HL-60 (cell line): ENCODE measurements at regions not wholly inside any gene's neighbourhood (a gene's known extent, or its start where the extent isn't known, plus 50 kb on each side); places are given as distances from the start of the nearest gene placed in this dataset.

ENCODE experiments used
- DNase-seq, 2 experiments: peaks; one replicate each; pipeline ENCODE4 v3.0.0-alpha.2; 2010 to 2020; ENCODE audit warnings: low read depth in 1 of 2, low spot score in 1 of 2
- H3K27ac ChIP-seq: fragments of 250-450 bp; sonication (Bioruptor Pico); replicated peaks from 2 replicates; pipeline ENCODE4 v1.5.1; 2020; ENCODE audit warnings: mild to moderate bottlenecking, moderate library complexity
- H3K27me3 ChIP-seq: fragments of 250-450 bp; sonication (Bioruptor Pico); 2 replicates; pipeline ENCODE4 v1.5.1; 2021; ENCODE audit warnings: mild to moderate bottlenecking, moderate library complexity; ENCODE audit not compliant: insufficient read depth, poor library complexity, severe bottlenecking
- H3K4me3 ChIP-seq: replicated peaks from 2 replicates; pipeline ENCODE4 v1.5.1; 2011; ENCODE audit warnings: mild to moderate bottlenecking, control low read depth, low read length; ENCODE audit not compliant: insufficient read depth
- CTCF ChIP-seq: IDR thresholded peaks from one replicate; pipeline ENCODE4 v1.5.1; 2011; ENCODE audit warnings: low read length, control low read depth, inconsistent platforms; ENCODE audit not compliant: insufficient read depth
- GABPA ChIP-seq: IDR thresholded peaks from 2 replicates; pipeline ENCODE4 v1.6.1; 2012; ENCODE audit warnings: low read depth
- POLR2AphosphoS5 ChIP-seq: IDR thresholded peaks from 2 replicates; pipeline ENCODE4 v1.6.1; 2012; ENCODE audit warnings: low read depth
- REST ChIP-seq: IDR thresholded peaks from 2 replicates; pipeline ENCODE4 v1.6.1; 2012; ENCODE audit warnings: low read depth; ENCODE audit not compliant: insufficient replicate concordance
- SPI1 ChIP-seq: IDR thresholded peaks from 2 replicates; pipeline ENCODE4 v1.6.1; 2012; ENCODE audit warnings: low read depth, mild to moderate bottlenecking, borderline replicate concordance

GRCh38 chr4:111977419-111977965 lies 167.8 kb upstream of the FAM241A start:
- TF ChIP-seq GABPA, result no peak
- TF ChIP-seq CTCF, result no peak
- no peak for TF ChIP-seq SPI1
- TF ChIP-seq POLR2AphosphoS5, result no peak
- TF ChIP-seq REST, result no peak
- Histone ChIP-seq H3K4me3 (no peak overlapping the region), H3K27me3 (no peaks in the 10 kb centered on the region), H3K27ac (no peak overlapping the region)
- DNase-seq, result no peak

- Histone ChIP-seq H3K4me3 (no peak overlapping the region), H3K27ac (no peak overlapping the region), H3K27me3 (peaks cover under 1% of the 10 kb centered on the region)
- DNase-seq, result no peak
- TF ChIP-seq POLR2AphosphoS5 (no peak), SPI1 (no peak), REST (no peak), CTCF (no peak), GABPA (no peak)
These were observed 165.3 kb upstream of the FAM241A start for GRCh38 chr4:111979921-111980320.

GRCh38 chr4:111982089-111982488 lies 163.2 kb upstream of the FAM241A start:
- H3K4me3 ChIP-seq, result no peak overlapping the region
- TF ChIP-seq SPI1 (no peak), CTCF (no peak), GABPA (no peak), REST (no peak), POLR2AphosphoS5 (no peak)
- no peak for DNase-seq
- no peak overlapping the region for H3K27ac ChIP-seq
- H3K27me3 ChIP-seq, result peaks cover 16% of the 10 kb centered on the region
